ENCODE measurements at regions not wholly inside any gene's neighbourhood (a gene's known extent, or its start where the extent isn't known, plus 50 kb on each side); places are given as distances from the start of the nearest gene placed in this dataset.

DNA sequence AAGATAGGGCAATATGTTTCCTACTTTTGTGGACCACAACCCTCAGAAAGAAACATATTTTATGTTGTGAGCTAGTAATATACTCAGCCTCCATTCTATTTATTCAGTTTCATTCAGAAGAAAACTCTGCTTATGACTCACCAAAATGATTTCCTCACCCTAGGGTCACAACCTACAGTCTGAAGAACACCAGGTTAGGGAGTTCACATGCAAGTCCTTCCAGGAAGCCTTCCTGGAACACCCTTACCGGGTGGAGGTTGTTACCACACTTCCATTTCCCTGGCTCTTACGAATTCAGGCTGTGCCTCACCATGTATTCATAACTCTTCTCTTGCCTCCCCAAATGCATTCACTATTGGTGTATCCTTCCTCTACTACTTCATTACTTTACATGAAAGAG is 228.0 kb upstream of the ADAMTS9 start:
- no peak for DNase-seq (ENCODE audit: low read depth, low spot score)

DNA sequence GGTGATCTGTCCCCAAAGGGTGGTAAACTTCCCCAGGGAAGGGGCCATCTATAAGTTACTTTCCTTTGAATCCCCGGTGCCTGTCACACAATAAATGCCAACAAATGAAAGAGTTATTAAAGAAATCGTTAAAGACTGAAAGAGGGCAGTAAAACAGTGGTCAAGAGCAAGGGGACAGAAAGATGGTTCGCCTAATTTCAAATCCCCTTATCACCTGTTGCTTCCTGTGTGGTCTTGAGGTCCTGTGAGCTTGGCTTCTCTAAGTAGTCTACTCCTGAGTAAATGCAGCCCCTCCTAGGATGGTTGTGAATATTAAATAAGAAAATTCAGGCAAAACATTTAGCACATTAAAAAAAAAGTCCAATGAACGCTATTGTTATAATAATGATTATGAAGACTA is 225.7 kb upstream of the ADAMTS9 start:
- DNase-seq (ENCODE audit: low read depth, low spot score), result no peak

DNA sequence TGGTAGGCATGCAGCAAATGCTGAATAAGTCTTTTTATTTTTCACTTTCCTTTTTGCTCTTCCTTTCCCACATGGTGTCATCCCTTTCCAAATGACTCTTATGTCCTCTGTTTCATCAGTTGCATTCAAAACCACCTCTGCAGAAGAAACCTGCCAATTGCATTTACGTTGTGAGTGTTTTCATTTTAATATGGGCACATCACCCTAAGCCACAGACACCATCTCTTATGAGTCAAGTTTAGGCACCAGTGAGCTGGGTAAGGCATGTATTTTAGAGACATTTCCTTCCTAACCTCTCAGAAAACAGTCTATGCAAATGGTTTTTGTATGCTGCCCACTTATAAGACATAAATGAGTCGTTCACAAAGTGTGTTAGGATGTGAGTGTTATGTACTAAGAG is 223.3 kb upstream of the ADAMTS9 start:
- no peak for DNase-seq (ENCODE audit: low read depth, low spot score)

DNA sequence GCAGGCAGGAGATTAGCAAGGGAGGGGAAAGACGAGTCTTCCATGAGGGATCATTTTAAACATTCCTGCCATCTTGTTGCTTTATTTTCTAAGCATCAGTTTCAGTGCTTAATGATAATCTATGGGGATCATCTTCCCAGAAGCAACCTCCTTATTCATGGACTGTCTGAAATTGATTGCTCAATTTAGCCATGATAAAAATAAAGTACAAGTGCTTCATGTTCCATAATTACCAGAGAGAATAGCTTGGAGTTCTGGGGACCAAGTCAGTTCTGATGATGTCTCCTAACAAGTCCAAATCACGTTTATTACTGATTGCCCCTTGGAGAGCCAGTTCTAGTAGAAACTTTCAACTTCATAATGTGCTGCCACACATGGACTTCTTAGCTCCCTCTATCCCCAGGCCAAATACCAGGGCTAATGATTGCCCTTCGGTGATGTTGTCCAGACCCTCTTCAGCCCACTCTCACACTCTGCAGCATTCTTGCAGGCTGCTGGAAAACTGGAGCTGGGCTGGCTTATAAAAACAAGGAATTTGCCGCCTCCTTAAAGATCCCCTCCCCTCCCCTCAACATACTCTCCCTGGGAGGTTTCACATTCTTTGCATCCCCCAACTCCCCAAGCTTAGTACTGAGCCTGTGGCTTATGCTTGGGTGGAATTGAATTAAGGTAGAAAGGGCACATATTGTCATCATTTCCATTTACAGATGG is 222.1 kb upstream of the ADAMTS9 start:
- DNase-seq (ENCODE audit: low read depth, low spot score), result peak; percentile 30

DNA sequence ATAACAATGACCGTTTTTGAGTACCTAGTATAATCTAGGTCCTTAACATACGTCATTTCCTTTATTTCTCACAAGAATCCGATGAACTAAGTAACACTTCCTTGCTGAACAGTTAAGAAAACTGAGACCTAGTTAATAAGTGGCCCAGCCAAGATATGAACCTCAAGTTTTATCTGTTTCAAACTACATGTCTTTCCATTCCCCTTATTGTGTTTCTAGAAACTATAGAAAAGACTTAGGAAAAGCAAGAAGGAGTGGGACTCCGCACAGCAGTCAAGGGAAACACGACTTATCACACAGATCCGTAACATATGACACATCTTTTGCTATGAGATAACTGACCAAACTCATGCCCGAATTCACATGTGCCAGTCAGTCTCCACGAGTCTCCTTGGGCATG is 221.2 kb upstream of the ADAMTS9 start:
- no peak for DNase-seq (ENCODE audit: low read depth, low spot score)

DNA sequence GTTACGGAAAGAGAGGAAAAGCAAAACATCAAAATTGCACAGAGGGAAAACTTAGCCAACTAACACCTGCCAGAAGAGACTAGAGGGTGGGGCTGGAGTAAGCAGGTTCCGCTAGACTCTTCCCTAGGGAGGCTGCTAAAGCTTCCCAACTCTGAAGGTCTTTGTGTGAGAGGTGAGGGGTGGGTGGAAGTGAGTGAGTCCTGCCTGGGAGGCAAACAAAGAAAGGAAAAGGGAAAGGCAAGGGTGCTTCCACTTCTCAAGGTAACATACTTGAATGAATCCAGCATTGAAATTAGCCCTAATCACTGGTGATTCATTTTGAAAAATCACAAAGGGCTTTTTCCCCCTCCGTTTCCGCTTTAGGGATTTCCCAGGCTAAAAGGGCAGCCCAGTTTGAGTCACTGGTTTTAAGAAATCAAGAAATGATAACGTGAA is 220.5 kb upstream of the ADAMTS9 start:
- DNase-seq (ENCODE audit: low read depth, low spot score), result no peak

DNA sequence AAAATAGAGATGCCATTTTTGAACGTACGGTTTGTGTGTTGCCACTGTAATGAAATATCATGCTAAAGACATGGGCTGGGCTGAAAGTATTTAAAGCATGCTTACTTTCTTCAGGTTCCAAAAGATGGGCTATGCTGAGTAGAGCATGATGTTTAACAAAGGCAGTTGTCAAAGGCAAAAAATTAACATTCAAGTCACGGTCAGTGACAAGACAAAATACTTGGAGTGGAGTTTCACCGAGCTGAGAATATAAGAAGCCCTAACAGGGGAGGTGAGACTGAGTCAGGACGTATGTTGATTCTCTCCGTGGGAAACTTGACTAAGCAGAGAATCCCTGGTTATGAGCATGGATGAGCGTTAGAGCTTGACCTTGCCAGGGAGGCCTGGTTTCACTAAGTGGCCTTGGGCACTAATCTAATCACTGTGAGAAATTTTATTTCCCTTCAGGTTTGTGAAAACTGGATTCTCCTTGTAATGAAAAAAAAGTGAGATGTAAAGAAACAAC is 218.2 kb upstream of the ADAMTS9 start:
- DNase-seq (ENCODE audit: low read depth, low spot score), result no peak

DNA sequence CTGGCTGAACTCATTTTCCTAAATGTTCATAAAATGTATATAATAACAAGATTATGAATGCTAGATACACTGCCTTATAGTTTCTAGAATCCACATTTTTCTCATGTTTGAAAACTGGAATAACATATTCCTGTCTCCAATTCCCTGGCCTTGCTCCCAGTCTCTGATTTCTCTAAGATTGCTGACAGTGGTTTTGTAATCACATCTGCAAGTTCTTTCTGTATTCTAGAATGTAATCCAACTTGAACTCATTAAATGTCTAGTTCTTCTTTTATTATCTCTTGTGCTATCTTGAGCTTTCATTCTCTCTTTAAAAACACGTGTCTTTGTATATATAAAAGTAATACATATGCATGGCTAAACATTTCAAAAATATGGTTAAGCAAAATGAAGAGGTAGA is 215.2 kb upstream of the ADAMTS9 start:
- DNase-seq (ENCODE audit: low read depth, low spot score), result no peak

DNA sequence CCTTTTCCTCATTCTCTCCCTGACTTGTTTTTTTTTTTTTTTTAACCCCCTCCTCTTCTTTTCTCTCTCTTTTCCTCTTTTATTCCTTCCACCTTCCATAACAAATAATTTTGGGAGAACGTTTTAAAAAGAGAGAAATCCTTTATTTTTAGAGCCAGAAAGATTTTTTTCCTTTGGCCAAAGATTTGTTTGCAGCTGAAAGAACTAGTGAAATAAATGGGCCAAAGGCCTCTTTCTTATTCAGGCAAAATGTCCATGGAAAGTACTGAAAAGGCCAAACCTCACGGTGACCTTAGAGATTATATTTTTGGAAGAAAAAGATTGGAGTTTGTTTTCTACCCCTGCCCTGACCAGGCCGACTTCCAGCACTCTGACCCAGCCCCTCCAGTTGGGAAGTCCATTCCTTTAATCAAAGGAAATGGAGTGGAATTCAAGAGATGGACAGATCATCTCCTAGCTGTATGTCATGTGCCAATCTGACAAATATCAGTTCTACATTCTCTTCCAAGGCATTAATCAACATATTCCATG is 214.3 kb upstream of the ADAMTS9 start:
- no peak for DNase-seq (ENCODE audit: low read depth, low spot score)

DNA sequence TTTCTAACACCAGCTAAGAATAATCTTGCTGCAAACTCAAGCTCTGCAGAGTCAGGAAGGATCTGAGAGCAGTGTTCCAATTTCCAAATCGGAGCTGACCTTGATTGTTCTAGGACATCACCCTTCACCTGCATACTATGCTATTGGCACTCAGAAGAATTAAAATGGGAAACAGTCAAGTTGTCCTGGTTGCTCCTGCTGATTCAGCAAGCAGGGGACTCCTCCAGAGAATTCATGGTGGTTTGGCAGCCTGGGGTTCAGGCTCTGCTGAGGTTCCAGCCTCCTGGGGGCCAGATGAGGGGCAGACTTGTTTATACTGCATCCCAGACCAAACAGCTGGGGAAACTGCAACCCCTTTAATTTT is 213.7 kb upstream of the ADAMTS9 start:
- no peak for DNase-seq (ENCODE audit: low read depth, low spot score)

DNA sequence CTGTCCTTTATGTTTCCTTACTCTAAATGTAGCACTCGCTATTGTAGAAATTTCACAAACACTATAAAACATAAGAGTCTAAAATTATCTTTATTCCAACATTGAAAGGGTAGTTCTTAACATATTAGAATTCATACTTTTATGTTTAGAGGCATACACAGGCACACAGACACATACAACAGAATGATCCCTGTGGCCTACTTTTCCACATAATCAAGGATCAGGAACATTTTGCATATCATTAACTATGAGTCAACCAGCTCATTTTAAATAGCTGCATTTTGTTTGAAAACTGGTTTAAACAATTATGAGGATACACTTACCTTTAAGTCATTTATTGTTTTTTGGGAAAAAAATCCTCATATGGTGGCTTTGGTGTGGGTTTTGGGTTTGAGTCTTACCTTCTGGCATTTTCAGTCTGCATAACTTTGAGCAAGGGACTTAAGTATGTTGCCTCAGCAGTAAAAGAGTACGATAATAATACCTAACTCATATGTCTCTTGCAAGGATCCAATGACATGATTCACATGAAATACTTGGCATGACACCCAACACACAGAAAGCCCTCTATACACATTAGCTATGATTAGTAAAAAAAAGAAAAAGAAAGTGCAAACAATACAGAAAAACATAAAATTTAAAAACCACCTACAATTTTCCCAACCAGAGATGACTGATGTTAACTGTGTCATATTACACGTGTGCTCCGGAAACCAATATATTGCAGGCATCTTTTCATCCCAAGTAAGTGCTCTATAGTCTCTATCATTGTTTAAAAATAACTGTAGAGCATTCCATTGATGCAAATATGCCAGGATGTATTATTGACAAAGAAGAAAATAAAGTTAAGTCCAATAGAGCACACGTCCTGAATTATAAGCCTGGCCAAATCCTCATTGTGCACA is 213.1 kb upstream of the ADAMTS9 start:
- DNase-seq (ENCODE audit: low read depth, low spot score), result no peak

DNA sequence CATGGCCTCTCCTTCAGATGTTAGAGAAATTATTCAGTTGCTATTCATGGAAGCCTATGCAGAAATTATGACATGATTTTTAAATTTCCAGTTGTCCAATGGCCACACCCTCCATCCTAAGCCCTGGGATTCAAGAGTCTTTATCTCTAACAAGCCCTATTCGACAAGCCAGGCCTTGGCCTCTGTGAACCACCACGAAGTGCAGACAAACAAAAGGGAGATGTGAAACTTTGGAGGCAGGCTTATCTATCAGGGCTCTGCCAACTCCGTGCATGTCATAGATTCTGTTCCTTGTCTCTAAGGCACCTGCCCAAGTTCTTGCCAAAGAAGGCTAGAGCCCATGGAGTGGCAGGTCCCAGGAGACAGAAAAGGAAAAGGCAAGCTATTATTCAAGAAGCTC is 212.4 kb upstream of the ADAMTS9 start:
- no peak for DNase-seq (ENCODE audit: low read depth, low spot score)

DNA sequence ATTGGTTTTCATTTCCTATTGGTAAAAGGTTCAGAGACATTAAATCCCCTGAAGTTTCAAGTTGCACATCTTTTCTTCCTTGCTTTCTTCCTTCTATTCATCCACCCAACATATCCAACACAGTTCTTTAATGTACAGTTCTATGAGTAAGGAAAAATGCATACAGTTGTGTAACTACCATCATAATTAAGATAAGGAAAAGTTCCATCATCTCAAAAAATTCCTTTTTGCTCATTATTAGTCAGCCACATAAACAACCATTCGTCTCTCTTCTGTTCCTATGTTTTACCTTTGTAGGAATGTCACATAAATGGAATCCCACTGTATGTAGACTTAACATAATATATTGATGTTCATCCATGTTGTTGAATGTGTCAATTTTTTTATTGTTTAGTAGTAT is 211.1 kb upstream of the ADAMTS9 start:
- DNase-seq (ENCODE audit: low read depth, low spot score), result no peak

DNA sequence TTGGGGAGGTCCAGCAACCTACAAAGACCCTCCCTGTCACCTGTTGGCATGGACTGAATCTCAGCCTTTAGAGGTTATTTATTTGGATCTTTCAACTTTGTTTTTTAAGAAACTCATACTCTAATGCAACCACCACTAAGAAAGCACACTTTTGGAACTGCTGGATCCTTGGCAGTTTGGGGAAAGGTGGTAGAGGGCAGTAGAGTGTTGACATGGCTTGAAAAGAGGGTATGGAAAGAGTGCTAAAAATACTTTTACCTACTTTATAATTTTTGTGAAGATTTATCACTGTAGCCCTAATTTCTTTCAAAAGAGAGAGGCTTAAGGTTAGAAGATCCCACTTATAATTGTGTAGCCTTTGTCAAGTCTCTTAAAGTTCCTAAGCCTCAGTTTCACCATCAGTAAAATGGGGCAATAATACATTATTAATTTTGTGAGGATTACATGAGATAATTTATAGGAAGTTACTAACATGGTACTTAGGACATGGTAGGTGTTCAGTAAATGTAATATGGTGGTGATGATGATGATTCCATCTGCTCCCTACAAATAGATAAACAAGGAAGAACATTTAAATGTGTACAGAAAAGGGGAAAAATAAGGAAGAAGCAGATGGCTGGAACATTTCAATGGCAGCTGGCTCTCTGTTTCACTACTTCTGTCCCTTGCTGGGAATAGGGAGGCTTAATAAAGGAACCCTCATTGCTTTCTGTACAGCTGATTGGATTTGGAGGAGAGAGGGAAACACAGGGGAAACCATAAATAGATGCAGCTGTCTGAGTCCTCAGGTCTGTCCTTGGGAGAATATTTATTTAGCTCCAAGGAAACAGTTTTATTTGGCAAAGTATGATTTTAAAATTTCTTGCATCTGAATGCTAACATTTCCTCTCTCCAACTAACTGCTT is 208.4 kb upstream of the ADAMTS9 start:
- no peak for DNase-seq (ENCODE audit: low read depth, low spot score)

DNA sequence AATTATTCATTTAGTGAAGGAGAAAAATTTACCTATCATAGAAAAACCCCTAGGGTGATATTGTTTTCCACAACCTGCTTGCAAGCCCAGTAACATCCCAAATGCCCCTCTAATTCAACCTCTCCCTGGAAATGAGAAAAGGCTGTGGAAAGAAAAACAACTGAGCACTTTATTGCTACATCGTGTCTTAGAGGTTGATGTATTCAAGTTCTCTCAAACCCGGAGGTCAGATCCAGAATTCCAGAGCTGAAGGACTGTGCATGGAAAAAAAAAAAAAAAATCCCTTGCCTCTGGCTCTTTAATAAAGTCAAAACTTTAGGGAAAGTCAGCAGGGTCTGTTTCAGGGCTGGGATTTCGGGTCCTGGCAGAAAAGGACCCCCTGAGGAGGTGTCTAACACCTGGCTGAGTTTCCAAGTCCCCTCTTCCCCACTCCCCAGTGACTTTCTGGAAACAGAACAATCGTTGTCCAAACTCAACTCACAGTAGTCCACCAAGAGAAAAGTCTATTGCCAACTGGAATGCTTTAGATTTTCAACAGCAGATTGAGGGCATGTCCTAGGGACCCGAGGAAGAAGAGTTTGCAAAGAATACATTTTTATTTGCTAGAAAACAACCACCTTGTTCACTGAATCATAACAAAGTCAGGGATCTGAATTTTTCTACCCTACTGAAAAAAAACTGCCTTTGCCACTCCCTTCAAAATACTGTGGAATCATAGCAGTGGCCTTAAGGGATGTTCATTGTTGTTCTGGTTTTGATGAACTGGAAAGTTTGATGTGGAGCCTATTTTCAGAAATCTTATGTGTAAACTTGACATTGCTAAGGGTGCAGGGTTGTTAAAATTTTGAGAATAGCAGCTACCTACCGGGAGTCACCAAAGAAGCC is 207.5 kb upstream of the ADAMTS9 start:
- no peak for DNase-seq (ENCODE audit: low read depth, low spot score)

DNA sequence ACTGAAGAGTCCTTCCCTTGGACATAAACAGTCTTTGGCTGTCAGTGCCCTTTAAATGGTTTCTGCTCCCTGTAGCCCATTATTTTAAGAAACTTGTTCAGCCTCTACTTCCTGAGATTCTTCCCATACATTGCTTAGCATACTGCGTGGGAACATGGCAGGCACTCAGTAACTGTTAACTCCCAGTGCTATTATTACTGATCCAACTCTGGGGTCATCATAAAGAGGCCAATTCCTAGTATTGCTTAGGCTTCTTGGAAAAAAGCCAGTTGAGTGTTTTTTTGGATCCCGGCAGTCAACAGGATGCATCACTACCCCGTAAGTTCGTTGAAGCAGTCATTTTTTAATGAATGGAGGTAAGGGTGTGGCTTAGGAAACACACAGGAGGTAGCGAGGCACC is 206.2 kb upstream of the ADAMTS9 start:
- DNase-seq (ENCODE audit: low read depth, low spot score), result no peak

DNA sequence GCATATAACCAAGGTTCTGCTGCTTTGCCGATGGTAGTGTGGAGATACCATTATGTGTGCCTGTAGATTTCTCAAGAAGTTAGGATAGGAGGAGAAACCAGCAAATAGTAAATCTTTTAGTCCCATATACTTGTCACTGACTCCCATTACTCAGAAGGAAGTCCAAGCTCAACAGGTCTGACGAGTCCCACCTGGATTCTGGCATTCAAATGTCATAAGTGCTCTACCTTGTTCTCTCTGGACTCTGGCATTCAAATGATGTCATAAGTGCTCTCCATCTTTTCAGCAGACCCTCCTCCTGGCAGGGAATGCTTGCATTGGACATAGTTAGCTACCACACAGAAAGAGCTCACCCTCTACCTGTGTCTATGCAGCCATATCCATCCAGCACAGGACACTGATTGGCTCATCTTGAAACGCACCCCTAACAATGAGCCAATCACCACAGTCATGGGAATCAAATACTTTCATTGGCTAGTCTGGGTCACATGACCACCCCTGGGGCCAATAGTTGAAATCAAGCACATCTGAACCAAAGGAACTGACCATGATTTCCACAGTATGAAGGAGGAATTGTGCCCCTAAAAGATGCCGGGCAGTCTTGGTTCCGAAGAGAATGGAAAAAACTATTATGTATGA is 205.0 kb upstream of the ADAMTS9 start:
- no peak for DNase-seq (ENCODE audit: low read depth, low spot score)

DNA sequence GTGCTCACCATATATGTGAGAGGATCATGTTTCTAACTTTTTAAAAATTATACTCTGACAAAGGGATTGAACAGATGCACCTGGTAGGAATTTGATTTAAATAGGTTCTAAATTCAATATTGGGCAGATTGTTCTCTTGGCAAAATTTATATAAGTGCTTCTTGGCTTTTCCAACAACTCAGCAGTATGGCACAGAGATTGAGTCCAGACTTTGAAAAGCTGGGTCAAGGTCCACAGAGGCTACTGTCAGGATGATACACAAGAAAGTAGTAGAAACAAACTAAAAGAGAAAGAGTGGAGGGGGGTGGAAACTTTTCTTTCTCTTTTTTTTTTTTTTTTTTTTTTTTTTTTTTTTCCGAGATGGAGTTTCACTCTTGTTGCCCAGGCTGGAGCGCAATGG is 203.2 kb upstream of the ADAMTS9 start:
- no peak for DNase-seq (ENCODE audit: low read depth, low spot score)

DNA sequence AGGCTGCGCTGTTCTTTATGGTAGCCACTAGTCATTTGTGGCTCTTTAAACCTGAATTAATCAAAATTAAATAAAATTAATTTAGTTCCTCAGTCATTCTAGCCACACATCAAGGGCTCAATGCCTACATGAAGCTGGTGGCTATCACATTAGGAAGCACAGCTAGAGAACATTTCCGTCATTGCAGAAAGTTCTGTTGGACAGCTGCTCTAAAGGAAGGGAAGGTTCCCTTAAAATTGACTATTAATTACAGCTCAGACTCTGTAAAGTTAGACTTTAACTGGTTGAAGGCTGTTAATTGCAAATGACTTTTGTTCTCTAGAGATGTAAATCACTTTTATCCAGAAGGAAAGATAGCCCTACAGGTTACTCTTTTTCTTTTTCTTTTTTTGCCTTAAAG is 202.7 kb upstream of the ADAMTS9 start:
- no peak for DNase-seq (ENCODE audit: low read depth, low spot score)

DNA sequence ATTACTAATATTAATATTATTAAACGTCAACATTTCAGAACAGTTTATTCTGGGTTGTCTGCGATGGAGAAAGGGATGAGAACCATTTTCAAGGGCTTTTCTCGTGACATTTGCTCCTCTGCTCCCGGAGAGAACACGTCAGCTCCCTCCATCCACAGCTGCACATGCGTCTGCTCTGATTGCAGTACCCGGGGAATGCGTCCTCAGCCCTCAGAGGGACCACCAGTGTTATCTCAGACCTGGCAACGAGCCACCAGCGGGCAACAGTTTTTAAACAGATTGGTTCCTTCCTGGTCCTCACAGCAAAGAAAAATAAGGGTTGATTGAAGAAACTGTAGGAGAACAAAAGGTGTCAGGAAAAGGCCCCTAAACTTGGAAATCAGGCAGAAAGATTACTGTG is 202.2 kb upstream of the ADAMTS9 start:
- no peak for DNase-seq (ENCODE audit: low read depth, low spot score)

All from iPS DF 19.7 (cell line).